ENCODE measurements at regions not wholly inside any gene's neighbourhood (a gene's known extent, or its start where the extent isn't known, plus 50 kb on each side); places are given as distances from the start of the nearest gene placed in this dataset.

DNA sequence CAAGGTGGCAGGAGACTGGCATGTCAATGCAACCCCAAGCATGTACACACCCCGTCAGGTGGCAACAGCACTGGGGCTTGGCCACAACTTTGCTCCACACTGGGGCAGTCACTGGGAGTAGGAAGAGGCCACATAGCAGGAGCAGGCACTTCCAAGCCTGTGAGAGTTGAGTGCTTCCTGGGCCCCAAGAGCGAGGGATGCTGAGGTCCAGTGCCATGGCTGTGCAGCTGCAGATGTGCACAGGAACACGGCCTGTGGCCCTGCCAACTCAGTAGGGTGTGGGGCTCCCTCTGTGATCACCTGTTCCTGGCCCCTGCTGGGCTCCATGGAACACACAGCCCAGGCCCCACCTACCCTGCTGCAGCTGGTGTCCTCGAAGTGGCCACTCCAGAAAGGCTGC is 932.8 kb upstream of the SORCS1 start:
- Mint-ChIP-seq H3K27ac (no peak overlapping the region), H3K9me3 (no peaks in the 10 kb centered on the region), H3K36me3 (no peaks in the 10 kb centered on the region), H3K27me3 (no peaks in the 10 kb centered on the region), H3K4me3 (no peak overlapping the region), H3K4me1 (no peaks in the 10 kb centered on the region)
- POLR2A ChIA-PET, result no interaction called here
- ATAC-seq (ENCODE audit: low read depth) (no peak), DNase-seq (no peak)

DNA sequence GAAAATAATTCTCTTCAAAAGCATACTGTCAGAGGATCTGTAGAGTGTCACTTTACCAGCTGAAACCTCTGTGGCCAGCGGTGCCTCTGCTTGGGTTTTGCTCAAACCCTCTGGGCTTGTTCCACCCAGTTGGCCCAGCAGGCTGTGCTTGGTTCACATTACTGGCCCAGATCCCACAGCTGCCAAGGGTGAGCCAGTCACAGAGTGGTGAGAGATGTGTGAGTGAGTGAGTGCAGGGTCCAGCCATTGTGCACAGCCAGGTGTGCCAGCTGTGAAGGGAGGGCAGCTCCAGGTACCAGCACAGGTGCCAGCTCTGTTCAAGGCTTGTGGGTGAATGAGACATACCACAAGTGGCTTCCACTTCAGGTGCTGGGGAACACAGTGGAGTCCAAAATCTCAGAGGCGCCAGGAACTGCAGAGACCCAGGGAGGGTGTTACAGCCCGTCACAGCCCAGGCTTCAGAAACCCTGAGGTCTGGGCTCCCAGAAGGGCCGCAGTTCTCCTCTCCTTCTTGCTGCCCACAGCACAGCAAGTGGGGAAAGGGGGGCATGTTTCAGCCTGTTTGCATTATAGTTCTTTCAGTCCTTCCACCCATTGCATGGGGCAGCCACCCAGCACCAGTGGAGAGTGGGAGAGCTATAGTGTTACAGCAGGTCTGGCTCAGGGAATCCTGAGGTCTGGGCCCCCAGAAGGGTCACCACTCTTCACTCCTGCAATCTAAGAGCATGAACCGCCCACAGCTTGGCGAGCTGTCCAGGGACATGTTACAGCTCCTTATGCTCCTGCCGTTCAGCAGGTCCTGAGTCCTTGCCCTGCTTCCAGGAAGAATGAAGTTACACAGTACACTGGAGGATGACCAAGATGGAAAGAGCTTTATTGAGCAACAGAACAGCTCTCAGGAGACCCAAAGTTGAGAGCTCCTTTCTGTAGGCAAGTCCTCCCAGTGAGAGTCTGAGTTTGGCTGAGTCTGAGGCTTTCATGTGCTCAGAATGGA is 931.7 kb upstream of the SORCS1 start:
- H3K27ac Mint-ChIP-seq, result no peak overlapping the region
- no peaks in the 10 kb centered on the region for H3K27me3 Mint-ChIP-seq
- H3K9me3 Mint-ChIP-seq, result no peaks in the 10 kb centered on the region
- POLR2A ChIA-PET, result no interaction called here
- no peak for ATAC-seq (ENCODE audit: low read depth)
- H3K4me1 Mint-ChIP-seq, result no peaks in the 10 kb centered on the region
- DNase-seq, result no peak
- no peak overlapping the region for H3K4me3 Mint-ChIP-seq
- H3K36me3 Mint-ChIP-seq, result no peaks in the 10 kb centered on the region

DNA sequence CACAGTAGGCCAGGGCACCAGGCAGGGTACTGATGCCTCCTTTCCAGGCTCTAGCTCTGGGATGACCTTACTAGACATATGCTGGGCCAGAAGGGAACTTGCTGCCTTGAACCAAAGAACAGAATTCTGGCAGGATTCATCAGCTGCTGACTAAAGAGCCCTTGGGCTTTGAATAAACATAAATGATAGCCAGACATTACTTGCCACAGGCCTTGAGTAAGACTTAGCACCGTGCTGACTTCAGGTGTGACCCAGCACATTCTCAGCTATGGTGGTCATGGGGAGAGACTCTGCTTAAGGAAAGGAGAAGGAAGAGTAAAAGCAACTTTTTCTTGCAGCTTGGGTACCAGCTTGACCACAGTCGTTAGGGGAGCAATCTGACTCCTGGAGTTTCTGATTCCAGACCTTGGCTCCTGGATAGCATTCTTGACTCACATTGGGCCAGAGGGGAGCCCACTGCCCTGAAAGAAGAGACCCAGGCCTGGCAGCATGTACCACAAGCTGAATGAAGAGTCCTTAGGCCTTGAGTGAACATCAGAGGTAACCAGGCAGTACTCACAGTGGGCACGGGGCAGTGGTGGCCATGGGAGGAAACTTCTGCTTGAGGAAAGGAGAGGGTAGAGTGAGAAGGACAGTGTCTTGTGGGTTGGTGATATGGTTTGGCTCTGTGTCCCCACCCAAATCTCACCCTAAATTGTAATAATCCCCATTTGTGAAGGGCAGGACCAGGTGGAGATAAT is 926.1 kb upstream of the SORCS1 start:
- Mint-ChIP-seq H3K36me3 (no peaks in the 10 kb centered on the region), H3K27me3 (no peaks in the 10 kb centered on the region), H3K4me1 (no peaks in the 10 kb centered on the region), H3K27ac (no peak overlapping the region), H3K4me3 (no peak overlapping the region), H3K9me3 (peaks cover 2% of the 10 kb centered on the region)
- no peak for ATAC-seq (ENCODE audit: low read depth)
- DNase-seq, result no peak
- POLR2A ChIA-PET, result no interaction called here

DNA sequence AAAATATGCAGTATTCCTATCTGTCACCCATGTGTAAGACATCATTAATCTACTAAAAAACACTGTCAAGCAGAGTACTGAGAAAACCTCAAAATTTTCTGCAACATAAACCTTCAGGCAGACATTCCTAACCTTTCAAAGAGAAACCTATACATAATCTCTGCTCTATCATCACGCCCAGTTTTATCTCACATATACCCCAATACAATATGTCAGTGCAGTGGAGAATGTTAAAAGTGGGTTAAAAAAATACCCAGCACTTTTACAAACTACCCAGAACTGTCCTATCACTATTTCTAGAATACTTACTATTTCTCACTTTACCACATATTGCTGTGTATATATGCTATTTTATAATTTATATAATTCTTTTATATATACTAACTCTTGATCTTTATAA is 922.0 kb upstream of the SORCS1 start:
- H3K36me3 Mint-ChIP-seq, result no peaks in the 10 kb centered on the region
- ATAC-seq (ENCODE audit: low read depth) (peak; percentile 54), DNase-seq (no peak)
- POLR2A ChIA-PET, result no interaction called here
- H3K27ac Mint-ChIP-seq, result no peak overlapping the region
- no peaks in the 10 kb centered on the region for H3K27me3 Mint-ChIP-seq
- no peak overlapping the region for H3K4me3 Mint-ChIP-seq
- peaks cover 2% of the 10 kb centered on the region for H3K9me3 Mint-ChIP-seq
- H3K4me1 Mint-ChIP-seq, result no peaks in the 10 kb centered on the region

DNA sequence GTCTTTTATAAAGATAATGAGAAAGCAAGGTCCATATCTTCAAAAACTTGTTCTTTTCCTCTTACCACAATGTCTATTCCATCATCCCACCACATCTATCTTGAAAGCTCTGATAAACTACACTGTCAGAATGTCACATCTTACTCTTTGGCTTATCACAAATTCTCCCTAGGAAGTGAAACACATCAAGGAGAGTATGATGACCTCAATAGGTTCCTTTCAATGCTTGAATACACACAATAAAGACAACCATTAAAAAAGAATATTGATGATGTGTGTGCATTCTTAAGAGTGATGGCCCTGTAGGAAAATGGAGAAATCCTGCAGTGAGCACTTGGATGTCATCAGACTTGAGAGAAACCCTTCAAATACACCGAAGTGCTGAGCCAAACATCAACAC is 918.1 kb upstream of the SORCS1 start:
- DNase-seq, result no peak
- H3K27ac Mint-ChIP-seq, result no peak overlapping the region
- ATAC-seq (ENCODE audit: low read depth), result no peak
- no peak overlapping the region for H3K4me3 Mint-ChIP-seq
- POLR2A ChIA-PET, result no interaction called here
- H3K9me3 Mint-ChIP-seq, result no peaks in the 10 kb centered on the region
- H3K4me1 Mint-ChIP-seq, result no peaks in the 10 kb centered on the region
- H3K27me3 Mint-ChIP-seq, result no peaks in the 10 kb centered on the region
- H3K36me3 Mint-ChIP-seq, result no peaks in the 10 kb centered on the region

DNA sequence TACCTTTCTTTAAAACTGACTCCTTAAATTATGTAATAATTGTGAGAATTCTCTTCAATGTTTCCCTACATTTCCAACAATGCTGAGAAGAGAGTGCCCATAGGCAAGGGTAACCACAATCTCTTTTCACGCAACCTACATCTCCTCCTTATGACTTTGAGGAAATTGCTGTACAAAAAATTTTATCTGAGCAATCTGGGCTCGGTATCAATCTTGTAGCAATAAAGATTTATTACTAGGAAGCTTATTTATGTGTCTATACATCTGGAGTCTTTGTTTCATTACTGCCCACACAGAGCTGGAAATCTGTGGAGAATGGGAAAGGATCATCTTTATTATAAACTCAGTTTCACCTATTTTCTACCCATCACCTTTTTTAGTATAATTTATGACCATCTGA is 913.8 kb upstream of the SORCS1 start:
- peaks cover 1% of the 10 kb centered on the region for H3K9me3 Mint-ChIP-seq
- H3K4me1 Mint-ChIP-seq, result no peaks in the 10 kb centered on the region
- POLR2A ChIA-PET, result no interaction called here
- no peaks in the 10 kb centered on the region for H3K36me3 Mint-ChIP-seq
- DNase-seq, result no peak
- no peaks in the 10 kb centered on the region for H3K27me3 Mint-ChIP-seq
- H3K27ac Mint-ChIP-seq, result no peak overlapping the region
- no peak overlapping the region for H3K4me3 Mint-ChIP-seq
- no peak for ATAC-seq (ENCODE audit: low read depth)

DNA sequence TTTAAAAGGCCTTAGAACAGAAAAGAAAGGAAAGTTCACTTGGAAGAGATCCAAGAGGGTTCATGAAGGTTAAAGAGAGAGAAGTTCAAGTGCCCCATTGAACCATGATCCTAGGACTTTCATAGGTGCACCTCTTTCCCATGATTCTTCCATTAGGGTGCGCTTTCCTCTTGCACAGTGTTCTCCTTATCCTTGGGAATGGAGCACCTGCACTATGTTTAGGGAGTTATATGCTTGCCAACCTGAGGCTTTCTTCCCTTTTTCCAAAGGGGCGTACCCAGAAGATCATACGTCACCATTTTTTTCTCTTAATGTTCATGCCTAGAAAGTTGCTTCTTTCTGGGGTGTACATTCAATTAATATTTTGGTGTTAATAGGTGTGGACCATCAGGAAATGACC is 908.0 kb upstream of the SORCS1 start:
- H3K9me3 Mint-ChIP-seq, result peaks cover 3% of the 10 kb centered on the region

DNA sequence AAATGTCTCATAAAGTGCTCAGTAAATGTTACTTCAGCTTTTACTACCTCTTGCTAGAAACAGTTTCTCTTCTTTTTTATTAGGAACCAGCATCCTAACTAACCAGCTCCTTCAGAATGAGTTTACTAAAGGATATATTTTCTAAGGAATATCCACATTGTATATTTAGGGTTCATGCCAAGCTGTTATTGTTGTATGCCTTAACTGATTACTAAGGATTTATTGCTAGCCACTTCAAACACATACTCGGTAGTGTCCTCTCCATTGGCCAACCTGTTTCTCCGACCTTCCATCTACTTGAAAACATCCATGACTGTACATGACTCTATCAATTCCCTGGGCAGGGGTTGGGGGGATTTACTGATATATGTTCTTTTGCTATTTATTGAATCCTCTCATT is 906.3 kb upstream of the SORCS1 start:
- ATAC-seq (ENCODE audit: low read depth) (no peak), DNase-seq (no peak)
- H3K4me1 Mint-ChIP-seq, result no peaks in the 10 kb centered on the region
- no peak overlapping the region for H3K4me3 Mint-ChIP-seq
- H3K27me3 Mint-ChIP-seq, result no peaks in the 10 kb centered on the region
- H3K36me3 Mint-ChIP-seq, result no peaks in the 10 kb centered on the region
- POLR2A ChIA-PET, result no interaction called here
- H3K27ac Mint-ChIP-seq, result no peak overlapping the region
- peaks cover 3% of the 10 kb centered on the region for H3K9me3 Mint-ChIP-seq

More for the DNA sequence above, 908.0 kb upstream of the SORCS1 start:
- no peak overlapping the region for H3K4me3 Mint-ChIP-seq
- DNase-seq, result no peak
- no peak for ATAC-seq (ENCODE audit: low read depth)
- no peaks in the 10 kb centered on the region for H3K27me3 Mint-ChIP-seq
- no peaks in the 10 kb centered on the region for H3K4me1 Mint-ChIP-seq
- POLR2A ChIA-PET, result no interaction called here
- no peak overlapping the region for H3K27ac Mint-ChIP-seq
- H3K36me3 Mint-ChIP-seq, result no peaks in the 10 kb centered on the region

DNA sequence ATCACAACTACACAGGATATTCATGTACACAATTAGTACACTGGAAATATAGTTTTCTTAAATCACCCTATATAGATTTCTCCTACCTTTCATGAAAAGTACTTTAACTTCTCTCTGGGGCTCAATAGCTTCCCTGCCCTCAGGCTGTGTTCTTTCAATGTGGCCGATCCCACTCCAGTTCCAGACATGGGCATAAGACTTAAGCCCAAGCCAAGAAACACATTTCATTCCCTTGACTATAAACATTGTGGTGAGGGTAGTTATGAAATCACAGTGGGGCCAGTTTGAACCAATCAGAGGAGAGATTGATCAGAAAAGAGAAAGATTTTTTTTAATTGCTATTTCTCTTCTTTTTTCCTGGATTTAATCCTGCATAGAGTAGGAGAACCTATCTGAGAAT is 904.6 kb upstream of the SORCS1 start:
- no peaks in the 10 kb centered on the region for H3K27me3 Mint-ChIP-seq
- H3K4me3 Mint-ChIP-seq, result no peak overlapping the region
- no peaks in the 10 kb centered on the region for H3K4me1 Mint-ChIP-seq
- DNase-seq, result no peak
- H3K27ac Mint-ChIP-seq, result no peak overlapping the region
- no peak for ATAC-seq (ENCODE audit: low read depth)
- H3K36me3 Mint-ChIP-seq, result no peaks in the 10 kb centered on the region
- H3K9me3 Mint-ChIP-seq, result peaks cover 8% of the 10 kb centered on the region
- POLR2A ChIA-PET, result no interaction called here

DNA sequence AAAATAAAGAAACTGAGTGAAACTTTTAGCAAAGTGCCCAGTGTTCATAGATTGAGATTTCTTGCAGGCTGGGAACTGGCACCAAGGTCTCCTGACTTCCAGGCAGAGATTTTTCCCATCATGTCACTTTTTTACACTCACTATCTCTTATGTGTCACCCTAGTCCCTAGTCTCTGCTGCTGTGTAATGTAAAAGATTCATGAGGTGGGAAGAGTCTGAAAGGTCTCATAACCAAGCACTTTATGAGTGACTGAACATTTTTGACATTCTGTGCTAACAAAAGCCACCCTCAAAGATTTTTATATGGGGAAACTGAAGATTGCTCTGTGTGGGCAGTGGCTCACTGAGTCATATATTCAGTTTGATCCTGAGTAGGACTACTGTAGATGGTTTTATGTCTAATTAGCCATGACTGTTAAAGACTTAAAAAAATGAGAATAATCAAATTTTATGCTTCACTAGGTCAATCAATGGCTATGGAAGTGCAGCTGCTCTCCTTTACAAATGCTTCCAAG is 900.3 kb upstream of the SORCS1 start:
- no peak overlapping the region for H3K4me3 Mint-ChIP-seq

DNA sequence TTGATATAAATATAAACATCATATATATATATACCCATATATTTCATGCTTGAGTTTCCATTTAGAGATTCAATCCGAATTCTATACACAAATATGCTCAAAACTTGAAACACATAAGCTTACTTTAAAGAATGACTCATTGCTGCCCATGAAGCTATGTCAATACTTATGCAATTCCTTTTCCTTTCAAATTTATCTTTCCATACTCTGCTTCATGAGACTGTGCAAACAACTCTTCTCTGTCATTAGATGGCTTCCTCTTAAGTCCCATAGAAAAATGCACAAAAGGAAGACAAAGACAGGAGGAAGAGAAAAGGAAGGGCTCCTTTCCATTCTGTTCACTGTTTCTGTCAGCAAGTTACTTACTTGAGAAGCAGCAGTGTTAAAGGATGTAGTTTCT is 895.7 kb upstream of the SORCS1 start:
- Mint-ChIP-seq H3K27me3 (no peaks in the 10 kb centered on the region), H3K4me3 (no peak overlapping the region), H3K36me3 (no peaks in the 10 kb centered on the region), H3K9me3 (peaks cover 9% of the 10 kb centered on the region), H3K4me1 (no peaks in the 10 kb centered on the region), H3K27ac (no peak overlapping the region)
- DNase-seq (no peak), ATAC-seq (ENCODE audit: low read depth) (no peak)
- POLR2A ChIA-PET, result no interaction called here

More for the DNA sequence above, 900.3 kb upstream of the SORCS1 start:
- DNase-seq (no peak), ATAC-seq (ENCODE audit: low read depth) (no peak)
- Mint-ChIP-seq H3K9me3 (peaks cover 8% of the 10 kb centered on the region), H3K4me1 (no peaks in the 10 kb centered on the region), H3K27me3 (no peaks in the 10 kb centered on the region), H3K27ac (no peak overlapping the region), H3K36me3 (no peaks in the 10 kb centered on the region)
- POLR2A ChIA-PET, result no interaction called here

DNA sequence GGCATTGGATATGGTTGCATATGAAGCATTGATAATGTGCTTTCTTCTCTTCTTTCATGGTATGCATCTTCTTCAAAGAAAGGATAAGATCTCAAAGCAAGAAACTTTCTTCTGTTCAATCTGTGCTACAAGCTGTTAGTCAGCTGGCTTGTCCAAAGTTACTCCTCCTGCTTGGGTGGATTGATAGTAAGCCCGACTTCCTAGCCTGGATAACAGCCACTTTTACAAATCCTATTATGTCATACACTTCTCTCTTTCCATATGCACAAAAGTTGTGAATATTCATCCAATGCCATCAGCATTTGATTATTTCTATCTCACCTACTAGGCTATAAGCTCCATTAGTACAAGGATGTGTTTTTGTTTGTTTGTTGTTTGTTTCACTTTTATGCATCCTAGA is 891.0 kb upstream of the SORCS1 start:
- POLR2A ChIA-PET, result no interaction called here
- no peaks in the 10 kb centered on the region for H3K27me3 Mint-ChIP-seq
- H3K36me3 Mint-ChIP-seq, result no peaks in the 10 kb centered on the region
- peaks cover 8% of the 10 kb centered on the region for H3K9me3 Mint-ChIP-seq
- H3K4me3 Mint-ChIP-seq, result no peak overlapping the region
- DNase-seq, result no peak
- no peaks in the 10 kb centered on the region for H3K4me1 Mint-ChIP-seq
- H3K27ac Mint-ChIP-seq, result no peak overlapping the region
- ATAC-seq (ENCODE audit: low read depth), result no peak

DNA sequence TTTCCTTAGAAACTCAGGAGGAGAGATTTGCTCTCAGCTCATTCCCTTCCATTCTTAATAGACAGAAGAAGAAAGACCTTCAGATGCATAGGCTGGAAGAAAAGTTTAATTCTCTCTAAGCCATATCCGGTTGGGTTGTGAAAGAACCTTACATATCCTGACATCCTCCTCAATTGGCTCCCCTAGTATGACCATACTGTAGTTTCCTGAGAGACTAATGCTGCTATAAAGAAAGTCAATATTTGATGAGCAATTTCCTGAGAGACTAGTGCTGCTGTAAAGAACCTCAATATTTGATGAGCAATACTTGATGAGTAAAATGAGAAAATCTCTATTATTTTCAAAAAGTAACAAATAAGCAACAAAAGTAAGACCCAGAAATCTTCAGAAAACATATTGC is 888.5 kb upstream of the SORCS1 start:
- Mint-ChIP-seq H3K36me3 (no peaks in the 10 kb centered on the region), H3K4me1 (no peaks in the 10 kb centered on the region), H3K27me3 (no peaks in the 10 kb centered on the region), H3K9me3 (peaks cover 8% of the 10 kb centered on the region), H3K27ac (no peak overlapping the region), H3K4me3 (no peak overlapping the region)
- DNase-seq, result no peak
- no peak for ATAC-seq (ENCODE audit: low read depth)
- POLR2A ChIA-PET, result no interaction called here

DNA sequence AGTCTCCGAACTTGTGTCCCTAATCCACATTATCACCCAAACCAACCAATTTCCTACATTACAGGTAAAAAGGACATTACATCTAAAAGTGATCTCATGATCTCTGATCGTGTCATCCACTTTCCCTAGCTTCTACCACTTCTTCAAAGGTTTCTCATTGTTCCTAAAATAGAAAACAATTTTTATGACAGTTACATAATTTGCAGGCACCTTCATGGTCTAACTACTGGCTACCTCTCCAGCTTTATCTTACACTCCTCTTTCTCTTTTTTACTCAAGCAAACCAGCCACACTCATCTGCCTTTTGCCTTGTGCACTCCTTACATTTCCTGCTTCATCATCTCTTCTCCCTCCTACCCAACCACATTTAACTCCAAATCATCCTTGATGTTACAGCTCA is 886.7 kb upstream of the SORCS1 start:
- Mint-ChIP-seq H3K4me3 (no peak overlapping the region), H3K27me3 (no peaks in the 10 kb centered on the region), H3K27ac (no peak overlapping the region), H3K36me3 (no peaks in the 10 kb centered on the region), H3K4me1 (no peaks in the 10 kb centered on the region), H3K9me3 (peaks cover 8% of the 10 kb centered on the region)
- ATAC-seq (ENCODE audit: low read depth) (no peak), DNase-seq (no peak)
- POLR2A ChIA-PET, result no interaction called here

Measured in activated naive CD8-positive, alpha-beta T cell treated with anti-CD3 and anti-CD28 coated beads, Interleukin-2, amount 10 ng/mL, durations not matched to agents 7 days and 5 days (primary cell).